GM18511 (cell line): ENCODE measurements at regions not wholly inside any gene's neighbourhood (a gene's known extent, or its start where the extent isn't known, plus 50 kb on each side); places are given as distances from the start of the nearest gene placed in this dataset.
"Not testable (repeated sequence)": the region's sequence is repeated elsewhere in the genome, so short reads cannot be mapped to it uniquely, and the experiment has no call there.

Source experiments
- ATAC-seq: cut with Tn5 transposase; IDR thresholded peaks from one replicate; pipeline ENCODE4 v1.9.1; 2021; ENCODE audit warnings: mild to moderate bottlenecking, moderate library complexity; ENCODE audit not compliant: unreplicated experiment

GRCh38 chr4:189131118-189131517 is 809.6 kb upstream of the FRG1 start:
- ATAC-seq: no peak

GRCh38 chr4:189136462-189136861 is 804.2 kb upstream of the FRG1 start:
- no peak for ATAC-seq

GRCh38 chr4:189143263-189143952 is 797.3 kb upstream of the FRG1 start:
- no peak for ATAC-seq

- ATAC-seq: no peak
Measured at GRCh38 chr4:189147005-189147929, 793.4 kb upstream of the FRG1 start.

- ATAC-seq: not testable (repeated sequence)
Measured at GRCh38 chr4:189155083-189155482, 785.6 kb upstream of the FRG1 start.

GRCh38 chr4:189162073-189162789 is 778.4 kb upstream of the FRG1 start:
- ATAC-seq: no peak

GRCh38 chr4:189162888-189163287 is 777.8 kb upstream of the FRG1 start:
- no peak for ATAC-seq

- ATAC-seq: no peak
Measured at GRCh38 chr4:189176002-189176401, 764.7 kb upstream of the FRG1 start.

- no peak for ATAC-seq
Measured at GRCh38 chr4:189177130-189177529, 763.5 kb upstream of the FRG1 start.

- ATAC-seq: no peak
Measured at GRCh38 chr4:189178125-189178746, 762.4 kb upstream of the FRG1 start.

- ATAC-seq: no peak
Measured at GRCh38 chr4:189185810-189186432, 754.8 kb upstream of the FRG1 start.

- ATAC-seq: no peak
Measured at GRCh38 chr4:189187531-189188052, 753.1 kb upstream of the FRG1 start.

- ATAC-seq: no peak
Measured at GRCh38 chr4:189198624-189199023, 742.0 kb upstream of the FRG1 start.

GRCh38 chr4:189200353-189200752 is 740.3 kb upstream of the FRG1 start:
- ATAC-seq: no peak

GRCh38 chr4:189202182-189202868 is 738.3 kb upstream of the FRG1 start:
- peak; percentile 82 for ATAC-seq

- no peak for ATAC-seq
Measured at GRCh38 chr4:189202869-189203271, 737.8 kb upstream of the FRG1 start.

- no peak for ATAC-seq
Measured at GRCh38 chr4:189204616-189205015, 736.1 kb upstream of the FRG1 start.

- no peak for ATAC-seq
Measured at GRCh38 chr4:189206953-189207352, 733.7 kb upstream of the FRG1 start.

GRCh38 chr4:189207872-189208271 is 732.8 kb upstream of the FRG1 start:
- no peak for ATAC-seq

- ATAC-seq: no peak
Measured at GRCh38 chr4:189215574-189215973, 725.1 kb upstream of the FRG1 start.
